Lung (tissue), 11 donors: ENCODE measurements at regions not wholly inside any gene's neighbourhood (a gene's known extent, or its start where the extent isn't known, plus 50 kb on each side); places are given as distances from the start of the nearest gene placed in this dataset.
"Not testable (repeated sequence)": the region's sequence is repeated elsewhere in the genome, so short reads cannot be mapped to it uniquely, and the experiment has no call there.

Experiments
- ATAC-seq: fragments of 200-7000 bp; cut with Tn5 transposase; one replicate; pipeline ENCODE4 v1.9.1; 2020; ENCODE audit warnings: moderate number of reproducible peaks; ENCODE audit not compliant: insufficient read depth, low FRiP score
- DNase-seq, 3 donors: peaks; one replicate each; pipeline ENCODE4 v3.0.0-alpha.2; 2013 to 2017
- H3K27ac ChIP-seq, 2 donors: one replicate each; pipeline ENCODE4 v1.5.1; 2013; ENCODE audit warnings: mild to moderate bottlenecking in 2 of 2, moderate library complexity in 2 of 2, control low read depth in 1 of 2, inconsistent platforms in 1 of 2, low read depth in 1 of 2, low read length in 1 of 2
- H3K27me3 ChIP-seq, 3 donors: one replicate each; pipeline ENCODE4 v1.5.1; 2013; ENCODE audit warnings: low read length in 2 of 3; ENCODE audit not compliant: control insufficient read depth in 3 of 3, insufficient read depth in 3 of 3
- H3K36me3 ChIP-seq, 4 donors: one replicate each; pipeline ENCODE4 v1.5.1; 2013; ENCODE audit warnings: low read length in 4 of 4, mild to moderate bottlenecking in 1 of 4, moderate library complexity in 1 of 4; ENCODE audit not compliant: control insufficient read depth in 4 of 4, insufficient read depth in 4 of 4
- H3K4me1 ChIP-seq, 5 donors: one replicate each; pipeline ENCODE4 v1.5.1; 2013; ENCODE audit warnings: low read length in 5 of 5, mild to moderate bottlenecking in 2 of 5, moderate library complexity in 1 of 5; ENCODE audit not compliant: control insufficient read depth in 5 of 5, insufficient read depth in 5 of 5
- H3K4me3 ChIP-seq: one replicate; pipeline ENCODE4 v1.5.1; 2013; ENCODE audit warnings: mild to moderate bottlenecking, control low read depth, moderate library complexity
- H3K9ac ChIP-seq, 2 donors: one replicate each; pipeline ENCODE4 v1.5.1; 2013; ENCODE audit warnings: low read length in 2 of 2, control low read depth in 1 of 2; ENCODE audit not compliant: insufficient read depth in 1 of 2
- H3K9me3 ChIP-seq, 4 donors: one replicate each; pipeline ENCODE4 v1.5.1; 2013; ENCODE audit warnings: low read length in 3 of 4, mild to moderate bottlenecking in 1 of 4, moderate library complexity in 1 of 4; ENCODE audit not compliant: control insufficient read depth in 4 of 4, insufficient read depth in 3 of 4
- CTCF ChIP-seq: IDR thresholded peaks from 2 replicates; pipeline ENCODE4 v1.5.1; 2012; ENCODE audit warnings: mild to moderate bottlenecking; ENCODE audit errors: control extremely low read depth, extremely low read depth
- WGBS, 2 donors: extraction: QIAGEN DNeasy Blood & Tissue Kit; methylation state at CpG; one replicate each; pipeline ENCODE4 v1.1.7; 2013; 5-methylcytosine and 5-hydroxymethylcytosine counted together
- donor health status: control.
- donor health status: control.
- donor health status: Bipolar disorder and iron deficiency.
- donor health status: healthy.
- donor health status: DM: yes; HTN: yes; CAD: no.

GRCh38 chr7:115618676-115619075 lies 411.9 kb downstream of the TFEC start:
- no peak for TF ChIP-seq CTCF
- 39 to 54% methylated on average over 3 of the region's 3 CpGs for WGBS, 2 donors
- DNase-seq, result peak in 1 of 3 donors; percentile 20

GRCh38 chr7:115613836-115614235 lies 416.7 kb downstream of the TFEC start:
- Histone ChIP-seq H3K27me3 (no peaks in the 10 kb centered on the region), H3K4me3 (no peak overlapping the region), H3K9ac (no peak overlapping the region), H3K36me3 (no peaks in the 10 kb centered on the region), H3K27ac (no peak overlapping the region), H3K4me1 (no peaks in the 10 kb centered on the region), H3K9me3 (no peaks in the 10 kb centered on the region)
- ATAC-seq, result no peak
- DNase-seq, result no peak
- 92 to 94% methylated on average over 4 of the region's 4 CpGs for WGBS, 2 donors
- no peak for TF ChIP-seq CTCF

More at GRCh38 chr7:115618676-115619075, 411.9 kb downstream of the TFEC start:
- no peaks in the 10 kb centered on the region for H3K27me3 ChIP-seq
- ATAC-seq, result no peak
- no peak overlapping the region for H3K9ac ChIP-seq
- H3K27ac ChIP-seq, result no peak overlapping the region
- no peaks in the 10 kb centered on the region for H3K4me1 ChIP-seq
- H3K36me3 ChIP-seq, result no peaks in the 10 kb centered on the region
- no peak overlapping the region for H3K4me3 ChIP-seq
- no peaks in the 10 kb centered on the region for H3K9me3 ChIP-seq

GRCh38 chr7:115603416-115603815 lies 427.1 kb downstream of the TFEC start:
- Histone ChIP-seq H3K4me3 (no peak overlapping the region), H3K27ac (no peak overlapping the region), H3K4me1 (no peaks in the 10 kb centered on the region), H3K9ac (no peak overlapping the region), H3K36me3 (no peaks in the 10 kb centered on the region), H3K27me3 (no peaks in the 10 kb centered on the region), H3K9me3 (no peaks in the 10 kb centered on the region)
- TF ChIP-seq CTCF, result no peak
- ATAC-seq (no peak), DNase-seq (no peak)
- WGBS, 2 donors, result 92% methylated on average over 8 of the region's 8 CpGs

- WGBS, 2 donors, result 94 to 96% methylated on average over 1 of the region's 1 CpG
Measured at GRCh38 chr7:115600207-115600606, 430.4 kb downstream of the TFEC start.

GRCh38 chr7:115599184-115599583 lies 431.4 kb downstream of the TFEC start:
- ATAC-seq, H3K4me3 ChIP-seq, H3K27me3 ChIP-seq, H3K9ac ChIP-seq, H3K9me3 ChIP-seq, DNase-seq, H3K4me1 ChIP-seq, H3K27ac ChIP-seq, H3K36me3 ChIP-seq: not testable (repeated sequence)
- 94 to 96% methylated on average over 2 of the region's 2 CpGs for WGBS, 2 donors

More at GRCh38 chr7:115600207-115600606, 430.4 kb downstream of the TFEC start:
- ATAC-seq (no peak), DNase-seq (no peak)
- Histone ChIP-seq H3K36me3 (no peaks in the 10 kb centered on the region), H3K27ac (no peak overlapping the region), H3K4me1 (no peaks in the 10 kb centered on the region), H3K4me3 (no peak overlapping the region), H3K27me3 (no peaks in the 10 kb centered on the region), H3K9ac (no peak overlapping the region), H3K9me3 (no peaks in the 10 kb centered on the region)
- no peak for TF ChIP-seq CTCF

GRCh38 chr7:115597220-115597619 lies 433.3 kb downstream of the TFEC start:
- not testable (repeated sequence) for H3K9ac ChIP-seq, H3K9me3 ChIP-seq, H3K27me3 ChIP-seq, DNase-seq, H3K4me3 ChIP-seq, H3K27ac ChIP-seq, ATAC-seq, H3K4me1 ChIP-seq, H3K36me3 ChIP-seq
- WGBS, 2 donors, result 87 to 92% methylated on average over 2 of the region's 2 CpGs
